Limb (tissue), 2 donors: ENCODE measurements at regions not wholly inside any gene's neighbourhood (a gene's known extent, or its start where the extent isn't known, plus 50 kb on each side); places are given as distances from the start of the nearest gene placed in this dataset.
"Not testable (repeated sequence)": the region's sequence is repeated elsewhere in the genome, so short reads cannot be mapped to it uniquely, and the experiment has no call there.

Experiments
- DNase-seq, 2 donors: peaks; one replicate each; pipeline ENCODE4 v3.0.0-alpha.2; 2016; ENCODE audit errors: extremely low spot score in 2 of 2

DNA sequence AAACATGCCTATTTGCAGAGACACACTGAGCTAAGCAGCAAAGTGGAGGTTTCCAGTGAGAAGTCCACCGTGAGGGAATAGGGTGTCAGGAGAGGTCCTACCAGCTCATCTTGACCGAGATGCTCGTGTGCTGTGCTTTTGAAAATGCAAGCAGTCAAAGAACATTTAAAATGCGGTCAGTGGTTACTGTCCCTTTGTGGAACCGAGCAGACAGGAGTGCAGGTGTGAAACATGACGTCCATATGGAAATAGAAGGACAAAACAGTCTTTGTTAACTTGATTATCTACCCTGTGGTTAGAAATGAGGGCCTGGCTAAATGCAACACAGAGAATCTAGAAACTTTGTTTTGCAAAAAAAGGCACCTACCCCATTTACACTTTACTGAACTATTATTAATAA is 473.3 kb downstream of the SPATA31A6 start:
- not testable (repeated sequence) for DNase-seq

DNA sequence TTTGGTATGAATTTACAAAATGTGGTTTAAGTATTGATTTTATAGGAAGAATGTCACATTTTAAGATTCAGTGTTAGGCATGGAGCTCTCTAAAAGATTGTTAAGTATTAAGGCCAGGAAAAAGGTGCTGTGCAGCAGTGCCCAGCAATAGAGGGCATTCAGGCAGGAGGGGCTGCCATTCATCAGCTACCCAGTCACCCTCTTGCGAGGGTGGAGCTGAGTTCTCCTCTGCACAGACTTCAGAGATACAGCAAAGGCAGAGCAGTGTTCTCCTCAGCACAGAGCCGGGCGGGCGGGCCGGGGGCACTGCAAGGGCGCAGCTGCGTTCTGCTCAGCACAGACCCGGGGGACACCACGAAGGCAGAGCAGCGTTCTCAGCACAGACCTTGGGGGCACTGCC is 474.0 kb downstream of the SPATA31A6 start:
- DNase-seq: not testable (repeated sequence)

DNA sequence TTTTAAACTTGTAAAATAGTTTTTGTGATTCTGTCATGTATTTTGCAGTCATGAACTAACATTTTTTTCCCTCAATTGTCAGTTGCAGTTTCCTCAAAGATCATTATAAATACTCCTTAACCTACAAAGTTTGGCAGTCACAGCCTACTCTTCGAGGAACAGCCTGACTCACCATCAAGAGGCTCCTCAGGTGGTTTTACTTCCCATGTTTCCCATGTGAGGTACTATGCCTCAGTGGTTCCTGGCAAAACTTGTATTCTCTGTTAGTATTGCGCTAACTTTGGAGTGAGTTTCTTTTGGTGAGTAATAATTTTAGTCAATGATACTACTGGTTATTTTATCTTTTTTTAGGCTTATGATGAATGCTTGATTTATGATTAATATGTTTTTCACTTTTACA is 513.7 kb downstream of the SPATA31A6 start:
- not testable (repeated sequence) for DNase-seq

DNA sequence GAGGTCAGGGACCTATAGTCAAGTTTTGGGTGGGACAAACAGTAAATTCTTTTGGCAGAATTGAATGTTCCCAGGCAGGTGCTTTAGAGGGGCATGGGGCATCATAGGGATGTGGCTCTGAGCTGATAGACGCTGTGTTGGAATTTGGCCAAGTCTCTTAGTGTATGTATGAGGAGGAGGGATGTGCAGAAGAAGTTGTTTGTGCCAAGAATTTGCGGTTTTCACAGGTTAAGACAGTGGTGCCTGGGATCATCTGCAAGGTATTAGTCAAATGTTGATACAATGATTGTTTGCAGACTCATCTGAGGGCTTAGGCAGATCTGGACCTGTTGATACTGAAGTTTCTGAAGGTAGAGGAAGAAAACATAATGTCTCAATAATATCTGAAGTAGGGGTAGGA is 519.4 kb downstream of the SPATA31A6 start:
- DNase-seq: not testable (repeated sequence)

DNA sequence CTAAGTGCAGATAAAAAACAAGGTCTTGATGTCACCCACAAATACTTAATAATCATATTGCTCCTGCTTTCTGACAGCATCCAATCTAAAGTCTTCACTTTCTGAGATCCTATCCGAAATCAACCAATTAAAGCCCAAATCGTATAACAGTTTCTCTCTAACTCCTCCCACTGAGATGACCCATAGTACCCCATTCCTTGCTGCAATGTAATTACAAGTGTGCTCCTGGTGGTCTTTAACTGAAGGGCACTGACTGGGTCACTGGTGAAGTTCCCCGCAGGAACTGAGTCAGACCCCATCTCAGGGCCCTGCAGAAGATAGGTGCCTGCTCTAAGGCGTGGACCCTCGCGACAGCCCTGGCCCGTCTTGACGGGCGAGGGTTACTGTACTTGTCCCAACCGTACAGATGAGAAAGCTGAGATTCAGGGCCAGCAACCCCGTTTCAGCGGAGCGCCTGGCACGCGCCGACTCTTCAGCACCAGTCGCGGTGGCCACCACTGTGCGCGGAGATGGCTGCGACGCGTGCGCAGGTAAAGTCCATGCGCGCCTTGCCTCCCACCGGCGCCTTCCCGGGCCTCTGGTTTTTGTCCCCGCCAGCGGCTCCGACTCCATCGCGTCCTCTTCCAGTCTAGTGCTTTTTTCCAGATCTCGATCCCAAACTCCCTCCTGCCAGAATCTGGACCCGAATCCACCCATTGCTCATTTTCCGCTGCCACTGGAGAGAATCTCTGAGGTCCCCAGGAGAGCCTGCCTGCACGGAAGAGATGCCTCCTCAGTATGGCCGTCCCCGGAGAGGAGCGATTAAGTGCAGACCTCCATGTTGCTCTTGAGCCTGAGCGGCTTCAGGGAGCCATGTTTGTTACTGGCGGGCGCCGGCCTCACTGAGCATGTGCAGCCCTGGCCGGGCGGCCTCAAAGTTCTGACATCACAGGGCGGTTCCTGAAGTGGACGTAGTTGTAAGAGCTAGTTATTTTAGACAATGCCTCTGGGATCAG is 541.7 kb downstream of the SPATA31A6 start:
- not testable (repeated sequence) for DNase-seq

DNA sequence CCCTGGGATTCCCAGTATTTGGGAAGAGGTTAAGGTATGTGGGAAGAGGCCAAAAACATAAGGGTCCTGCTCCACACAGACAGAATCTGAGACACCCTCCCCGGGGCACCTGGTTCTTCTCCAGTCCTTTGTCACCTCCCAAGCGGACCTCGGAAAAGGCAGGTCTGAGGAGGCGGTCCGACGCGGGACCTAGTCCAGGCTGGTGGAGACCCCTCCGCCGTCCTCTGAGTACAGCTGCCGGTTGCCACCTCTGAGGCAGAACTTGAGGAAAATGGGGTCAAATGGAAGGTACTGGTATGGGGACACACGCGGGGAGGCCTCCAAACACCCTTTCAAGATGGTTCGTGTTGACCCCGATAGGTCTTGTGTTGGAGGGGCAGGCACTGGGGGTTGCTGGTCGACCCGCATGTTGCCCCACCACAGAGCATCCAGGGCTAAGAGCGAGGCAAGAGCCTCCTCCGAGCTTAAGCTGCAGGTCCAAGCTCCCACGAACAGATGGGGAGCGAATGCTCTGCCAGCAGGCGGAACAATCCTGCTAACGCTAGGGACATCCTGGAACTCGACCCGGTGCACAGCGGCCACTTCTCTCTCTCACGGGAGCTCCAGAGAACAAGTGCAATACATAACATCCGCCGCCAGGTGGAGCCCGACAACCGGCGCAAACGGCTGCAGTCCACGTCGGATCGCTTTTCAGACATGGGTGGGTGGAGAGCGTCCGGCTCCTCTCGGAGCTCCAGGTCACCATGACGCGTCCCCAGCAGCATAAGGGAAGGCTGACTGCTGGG is 559.8 kb downstream of the SPATA31A6 start:
- DNase-seq: peak; percentile 38 to 61

DNA sequence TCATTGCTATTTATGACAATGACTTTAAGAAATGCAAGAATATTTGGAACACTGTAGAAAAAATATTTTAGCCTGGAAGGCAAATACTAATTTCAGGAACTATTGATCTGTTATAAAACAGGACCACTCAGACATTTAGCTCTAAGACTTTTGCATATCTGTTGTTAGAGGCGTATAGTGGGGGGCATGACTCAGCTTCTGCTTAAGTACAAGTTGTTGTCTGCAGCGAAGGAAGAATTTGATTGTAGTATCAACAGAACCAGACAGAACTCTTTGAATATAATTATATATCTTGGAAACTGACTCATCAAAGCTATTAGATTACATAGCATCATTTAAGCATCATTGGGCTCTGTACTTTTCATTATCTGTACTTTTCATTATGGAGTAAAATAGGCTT is 573.8 kb downstream of the SPATA31A6 start:
- not testable (repeated sequence) for DNase-seq

DNA sequence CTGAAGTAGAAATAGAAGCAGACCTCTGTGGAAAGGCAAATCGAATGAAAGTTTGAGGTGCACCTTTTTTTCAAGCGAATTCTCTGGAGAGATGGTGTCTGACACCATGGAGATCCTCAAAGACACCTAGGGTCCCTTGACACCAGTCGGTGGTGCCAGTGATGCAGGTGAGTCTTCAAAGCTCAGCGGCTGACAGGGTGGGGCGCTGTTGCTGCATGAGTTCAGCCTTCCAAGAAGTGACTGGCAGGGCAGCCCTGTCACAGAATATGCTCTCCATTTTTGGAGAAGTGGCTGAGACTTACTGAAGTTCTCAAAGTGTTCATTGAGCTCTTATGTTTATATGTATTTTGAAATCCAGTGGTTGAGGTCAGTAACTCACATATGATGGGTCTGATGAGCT is 575.9 kb downstream of the SPATA31A6 start:
- not testable (repeated sequence) for DNase-seq

DNA sequence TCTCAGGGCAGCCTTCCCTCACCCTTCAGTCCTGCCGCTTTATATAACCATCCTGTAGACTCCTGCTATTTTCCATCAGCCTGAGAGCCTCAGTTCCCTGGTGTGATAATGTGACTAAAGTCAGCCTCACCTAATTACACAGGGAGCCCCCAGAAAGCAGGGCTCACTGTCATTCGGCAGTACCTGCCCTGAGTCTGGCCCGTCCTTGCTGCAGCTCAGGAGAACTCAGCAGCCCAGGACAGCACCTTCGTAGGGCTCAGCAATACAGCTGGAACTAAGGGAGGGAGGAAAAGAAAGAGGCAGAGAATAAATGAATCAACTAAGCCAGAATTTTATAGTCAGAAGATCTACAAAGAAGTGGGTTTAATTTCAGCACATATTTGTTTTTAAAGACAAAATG is 598.7 kb downstream of the SPATA31A6 start:
- not testable (repeated sequence) for DNase-seq

DNA sequence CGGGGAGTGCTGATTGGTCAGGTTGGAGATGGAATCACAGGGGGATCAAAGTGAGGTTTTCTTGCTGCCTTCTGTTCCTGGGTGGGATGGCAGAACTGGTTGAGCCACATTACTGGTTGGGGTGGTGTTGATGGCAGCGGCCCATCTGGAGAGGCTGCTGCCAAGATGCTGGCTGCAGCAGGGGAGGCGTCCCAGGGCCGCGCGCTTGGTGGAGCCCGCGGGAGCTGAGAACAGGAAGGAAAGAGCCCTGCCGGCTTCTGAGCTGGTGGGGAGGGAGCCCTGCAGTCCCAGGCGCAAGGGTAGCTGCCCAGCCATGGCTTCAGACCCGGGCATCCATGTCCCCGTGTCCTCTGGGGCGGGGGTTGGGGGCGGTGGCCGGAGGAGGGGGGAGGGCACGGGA is 609.3 kb downstream of the SPATA31A6 start:
- DNase-seq: not testable (repeated sequence)

DNA sequence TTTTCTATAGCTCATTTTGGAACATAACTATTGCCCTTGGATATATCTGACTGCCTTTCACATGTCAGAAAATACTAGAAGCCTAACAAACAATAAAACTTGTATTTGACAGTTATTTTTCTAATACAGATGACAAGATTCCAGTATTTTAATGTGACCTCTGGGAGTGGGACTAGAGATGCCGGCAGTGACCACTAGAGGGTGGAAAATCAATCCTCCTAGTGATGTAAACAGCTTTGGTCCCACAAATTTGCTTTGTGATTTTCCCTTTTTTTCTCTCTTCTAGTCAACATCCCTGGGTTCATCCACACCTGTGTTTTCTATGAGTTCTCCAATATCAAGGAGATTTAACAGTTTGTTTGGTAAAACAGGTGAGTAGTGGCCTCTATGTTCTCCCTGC is 615.1 kb downstream of the SPATA31A6 start:
- not testable (repeated sequence) for DNase-seq

DNA sequence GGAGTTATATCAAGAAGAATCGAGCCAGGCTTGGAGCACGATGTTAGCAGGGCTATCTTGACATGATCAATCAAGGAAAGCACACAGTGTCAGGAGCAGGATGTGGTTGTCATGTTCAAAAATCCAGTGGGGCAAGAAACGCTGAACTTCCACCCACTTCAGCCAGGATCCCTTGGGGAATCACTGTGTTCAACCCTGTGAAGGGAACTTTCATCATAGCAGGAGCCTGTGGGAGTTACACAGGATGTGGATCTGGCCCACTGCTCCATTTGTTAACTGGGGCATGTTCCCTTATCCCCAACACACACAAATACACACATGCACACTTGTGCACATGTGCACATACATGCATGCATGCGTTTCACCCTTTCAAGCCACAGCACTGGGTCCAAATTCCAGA is 619.3 kb downstream of the SPATA31A6 start:
- not testable (repeated sequence) for DNase-seq

DNA sequence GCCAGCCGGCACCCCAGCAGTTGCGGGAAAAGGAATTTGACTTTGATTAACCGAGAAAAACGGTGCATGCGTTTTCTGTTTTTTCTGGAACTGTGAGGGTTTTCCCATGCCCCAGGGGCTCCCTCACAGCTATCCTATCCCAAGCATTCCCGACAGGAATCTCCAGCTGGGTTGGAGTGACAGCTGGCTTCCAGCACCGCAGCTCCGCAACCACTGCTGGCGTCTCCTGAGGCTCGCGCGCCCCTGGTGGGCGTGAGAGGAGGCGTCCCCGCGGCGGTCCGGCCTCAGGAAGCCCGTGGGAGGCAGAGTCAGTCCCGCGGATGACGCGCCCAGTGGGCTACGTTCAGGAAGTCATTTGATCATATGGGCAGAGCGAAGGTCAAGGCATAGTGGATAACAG is 623.2 kb downstream of the SPATA31A6 start:
- DNase-seq: not testable (repeated sequence)

DNA sequence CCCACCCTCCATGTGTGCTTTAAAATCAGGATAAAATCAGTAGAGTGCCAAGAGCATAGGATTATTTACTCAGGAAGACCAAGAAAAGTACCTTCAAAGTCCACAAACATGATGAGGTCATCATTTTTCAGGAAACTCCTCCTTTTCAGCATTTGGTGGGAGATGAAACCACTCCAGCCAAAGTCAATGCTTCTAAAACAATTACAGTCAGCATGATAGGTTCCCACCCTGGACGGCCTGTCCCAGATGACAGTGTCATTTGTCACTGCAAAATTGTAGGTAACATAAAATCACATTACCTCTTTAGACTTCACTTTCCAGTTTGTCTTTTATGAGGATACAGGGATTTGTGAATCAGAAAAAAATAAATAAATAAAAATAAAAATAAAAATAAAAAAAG is 638.0 kb downstream of the SPATA31A6 start:
- not testable (repeated sequence) for DNase-seq

DNA sequence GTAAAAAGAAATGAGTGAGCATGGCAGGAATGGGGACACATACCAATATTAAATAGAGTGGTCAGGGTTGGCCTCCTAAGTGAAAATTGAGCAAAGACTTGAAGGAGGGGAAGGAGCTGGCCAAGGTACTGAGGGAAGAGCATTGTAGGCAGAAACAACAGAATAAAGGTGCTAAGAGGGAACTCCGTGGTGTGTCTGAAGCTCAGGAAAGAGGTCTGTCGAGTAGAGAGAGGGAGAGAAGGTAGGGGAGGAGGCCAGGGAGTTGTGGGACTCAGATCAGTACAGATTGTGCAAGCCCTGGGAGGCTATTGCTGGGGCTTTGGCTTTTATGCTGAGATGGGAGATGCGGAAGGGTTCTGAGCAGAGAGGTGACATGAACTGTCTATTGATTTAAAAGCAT is 664.7 kb downstream of the SPATA31A6 start:
- not testable (repeated sequence) for DNase-seq

DNA sequence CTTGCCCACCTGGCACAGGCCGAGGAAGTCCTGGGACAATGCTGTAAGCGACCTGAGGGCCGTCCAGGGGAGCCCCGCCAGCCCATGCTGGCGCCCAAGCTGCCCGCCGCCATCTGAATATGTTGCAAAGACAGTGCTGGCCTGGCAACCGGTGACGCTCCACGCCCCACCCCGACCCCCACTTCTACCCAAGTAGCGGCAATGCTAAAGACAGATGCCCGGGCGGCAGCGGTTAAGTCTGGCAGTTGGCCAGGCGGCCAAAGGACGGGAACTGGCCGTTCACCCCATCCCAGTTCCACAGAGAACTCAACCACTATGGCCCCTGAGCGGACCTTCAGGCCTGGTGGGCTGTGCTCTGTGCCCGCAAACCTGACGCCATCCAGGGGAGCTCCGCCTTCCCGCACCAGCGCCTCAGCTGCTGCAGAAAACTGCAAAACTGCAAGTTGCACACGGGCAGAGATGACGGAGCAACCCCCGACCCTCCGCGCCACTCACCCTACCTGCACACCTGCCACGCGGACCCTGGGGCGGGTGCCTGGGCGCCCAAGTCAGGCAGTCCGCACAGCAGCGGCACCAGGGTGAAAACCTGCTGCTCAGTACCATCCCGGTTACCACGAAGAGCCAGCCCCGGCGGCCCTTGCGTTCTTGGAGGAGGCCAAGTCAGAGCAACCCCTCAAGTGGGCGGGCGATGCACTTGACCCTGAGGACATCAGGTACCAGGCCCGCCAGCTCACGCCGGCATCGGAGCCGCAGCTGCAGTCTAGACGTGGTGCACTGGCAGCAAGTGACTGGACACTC is 667.6 kb downstream of the SPATA31A6 start:
- not testable (repeated sequence) for DNase-seq

DNA sequence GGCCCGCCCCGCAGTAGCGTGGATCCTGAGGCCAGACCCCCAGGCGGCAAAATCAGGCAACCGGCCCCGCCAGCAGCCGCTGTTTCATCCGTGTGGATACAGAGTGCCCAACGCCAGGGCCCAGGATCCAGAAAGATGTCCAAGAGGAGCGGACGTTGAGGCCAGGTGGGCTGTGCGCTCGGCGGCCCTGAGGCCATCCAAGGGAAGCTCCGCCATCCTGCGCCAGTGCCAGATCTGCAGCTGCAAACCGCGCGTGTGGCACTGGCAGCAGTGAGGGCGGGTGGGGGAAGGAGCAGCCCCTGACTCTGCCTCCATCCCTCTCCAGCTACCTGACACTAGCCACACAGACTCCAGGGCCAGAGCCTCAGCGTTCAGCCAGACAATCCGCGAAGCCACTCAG is 668.2 kb downstream of the SPATA31A6 start:
- not testable (repeated sequence) for DNase-seq

DNA sequence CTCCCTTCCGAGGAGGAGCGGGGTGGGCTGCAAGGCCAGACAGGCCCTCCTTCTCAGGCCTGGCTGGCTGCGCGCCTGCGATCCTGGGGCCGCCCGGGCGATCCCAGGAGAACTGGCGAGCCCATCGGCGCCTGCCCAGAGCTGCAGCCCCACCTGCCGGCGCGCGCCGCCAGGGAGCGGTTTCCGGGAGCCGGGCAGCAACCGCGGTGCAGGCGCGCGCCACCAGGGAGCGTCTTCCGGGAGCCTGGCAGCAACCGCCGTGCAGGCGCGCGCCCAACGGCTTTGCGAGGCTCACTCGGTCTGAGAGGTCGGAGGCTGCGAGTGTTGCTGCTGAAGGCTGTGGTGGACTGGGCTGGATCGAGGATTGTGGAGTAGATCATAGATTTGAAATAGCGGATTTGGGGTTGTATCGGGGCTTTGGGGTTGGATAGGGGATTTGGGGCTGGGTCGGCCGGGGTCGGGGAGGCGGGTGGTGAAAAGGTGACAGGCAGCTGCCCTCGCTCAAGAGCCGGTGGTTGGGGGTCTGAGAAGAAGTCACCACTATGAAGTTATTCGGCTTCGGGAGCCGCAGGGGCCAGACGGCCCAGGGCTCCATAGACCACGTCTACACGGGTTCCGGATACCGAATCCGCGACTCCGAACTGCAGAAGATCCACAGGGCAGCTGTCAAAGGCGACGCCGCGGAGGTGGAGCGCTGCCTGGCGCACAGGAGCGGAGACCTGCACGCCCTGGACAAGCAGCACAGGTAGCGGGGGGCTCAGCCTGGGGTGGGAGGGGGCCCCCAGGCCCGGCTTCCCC is 668.9 kb downstream of the SPATA31A6 start:
- DNase-seq: not testable (repeated sequence)

DNA sequence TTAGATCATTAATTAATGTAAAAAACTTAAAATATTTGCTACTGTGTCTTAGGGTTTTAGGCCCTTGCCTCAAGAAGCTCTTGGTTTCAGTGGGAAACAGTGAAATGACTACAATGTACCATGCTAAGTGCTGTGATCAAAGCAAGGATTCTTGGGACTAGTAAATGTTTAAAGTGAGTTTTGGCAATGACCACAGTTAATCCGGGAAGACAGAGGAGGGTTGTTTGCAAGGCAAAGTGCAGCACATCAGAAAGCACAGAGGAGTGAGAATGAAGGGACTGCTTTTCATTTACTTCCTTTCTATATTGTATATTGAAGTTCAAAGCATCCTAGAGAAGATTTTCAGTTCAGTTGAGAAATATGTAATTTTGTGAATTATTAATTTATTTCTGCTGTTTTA is 676.7 kb downstream of the SPATA31A6 start:
- not testable (repeated sequence) for DNase-seq

DNA sequence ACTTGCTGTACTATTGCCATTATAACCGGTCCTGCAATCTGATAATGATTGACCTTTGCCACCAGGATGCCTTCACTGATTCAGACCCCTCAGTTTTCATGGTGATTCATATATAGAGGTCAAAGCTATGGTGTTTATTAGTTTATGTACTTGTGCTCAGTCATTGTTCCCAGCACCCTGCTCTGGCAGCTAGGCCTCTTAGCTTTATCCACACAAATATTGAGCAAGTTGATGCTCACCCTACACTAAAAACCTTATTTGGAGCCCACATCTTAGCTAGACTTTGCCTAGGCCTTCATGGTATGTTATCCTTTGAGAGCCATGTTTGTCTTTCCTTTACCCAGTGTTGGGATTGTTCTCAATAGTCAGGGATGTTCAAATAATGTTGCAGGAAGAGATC is 679.0 kb downstream of the SPATA31A6 start:
- not testable (repeated sequence) for DNase-seq
